ENCODE measurements at regions not wholly inside any gene's neighbourhood (a gene's known extent, or its start where the extent isn't known, plus 50 kb on each side); places are given as distances from the start of the nearest gene placed in this dataset.

DNA sequence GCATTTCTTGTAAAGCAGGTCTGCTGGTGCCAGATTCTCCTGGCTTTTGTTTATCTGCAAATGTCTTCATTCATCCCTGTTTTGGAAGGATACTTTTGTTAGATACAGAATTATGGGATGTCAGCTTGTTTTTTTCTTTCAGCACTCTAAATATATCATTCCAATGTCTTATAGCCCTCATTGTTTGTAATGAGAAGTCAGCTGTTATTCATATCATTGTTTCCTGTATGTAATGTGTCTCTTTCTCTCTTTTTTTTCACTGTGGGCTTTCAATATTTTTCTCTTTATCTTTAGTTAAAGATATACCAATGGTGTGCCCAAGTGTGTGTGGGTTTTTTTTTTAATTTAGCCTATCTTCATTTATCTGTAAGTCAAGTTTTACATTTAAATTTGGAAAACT, 65.6 kb upstream of the DCP1A start:
- peaks cover 3 to 12% of the 10 kb centered on the region in 2 experiments; a peak in 2 of 4 replicates for H3K9me3 ChIP-seq (ENCODE audit: insufficient read depth in 2 of 2, low read depth in 1 of 2, low read length in 1 of 2)
- FAIRE-seq (no peak), DNase-seq (ENCODE audit: low read depth in 1 of 2, low spot score in 2 of 2) (no peak)
- no peak overlapping the region for H3K4me3 ChIP-seq (ENCODE audit: extremely low read depth in 1 of 4, insufficient read depth in 2 of 4, low read depth in 3 of 4, low read length in 4 of 4)
- TF ChIP-seq PHF8 (conservative IDR thresholded peaks at IDR 0.05; ENCODE audit: low read depth, low read length) (no peak), SIN3A (conservative IDR thresholded peaks at IDR 0.05 in 1 of 2, IDR thresholded peaks at IDR 0.05 in 1 of 2; ENCODE audit: low read depth in 1 of 2, low read length in 2 of 2) (no peak), RFX5 (IDR thresholded peaks at IDR 0.05; ENCODE audit: borderline replicate concordance, low read depth, low read length) (no peak), EGR1 (IDR thresholded peaks at IDR 0.05; ENCODE audit: borderline replicate concordance, low read depth, low read length) (no peak), ZNF274 (IDR thresholded peaks at IDR 0.05; ENCODE audit: borderline replicate concordance, extremely low read depth, low read length) (no peak), SRF (IDR thresholded peaks at IDR 0.05; ENCODE audit: low read depth, low read length) (no peak), BRCA1 (IDR thresholded peaks at IDR 0.05; ENCODE audit: low read depth, low read length) (no peak), SP2 (IDR thresholded peaks at IDR 0.05; ENCODE audit: low read length) (no peak), RBBP5 (IDR thresholded peaks at IDR 0.05; ENCODE audit: borderline replicate concordance, low read depth, low read length) (no peak)
- TF ChIP-seq, protein P1, sequence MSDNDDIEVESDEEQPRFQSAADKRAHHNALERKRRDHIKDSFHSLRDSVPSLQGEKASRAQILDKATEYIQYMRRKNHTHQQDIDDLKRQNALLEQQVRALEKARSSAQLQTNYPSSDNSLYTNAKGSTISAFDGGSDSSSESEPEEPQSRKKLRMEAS (IDR thresholded peaks at IDR 0.05), result no peak
- no peaks in the 10 kb centered on the region for H3K36me3 ChIP-seq (ENCODE audit: control insufficient read depth in 2 of 4, insufficient read depth in 4 of 4, low read length in 3 of 4)
- H3K56ac ChIP-seq (replicated peaks; ENCODE audit: insufficient read length, low read depth, low read length), result no peak overlapping the region
- H3K27me3 ChIP-seq (replicated peaks in 1 of 4; ENCODE audit: control insufficient read depth in 3 of 4, extremely low read depth in 1 of 4, insufficient read depth in 3 of 4, low read length in 3 of 4), result no peaks in the 10 kb centered on the region
- no peak overlapping the region for H3K14ac ChIP-seq (ENCODE audit: insufficient read length)
- H2AK5ac ChIP-seq (ENCODE audit: low read depth, low read length), result no peak overlapping the region
- H3K4me2 ChIP-seq (ENCODE audit: insufficient read depth in 1 of 2, low read depth in 2 of 2, low read length in 2 of 2), result no peak overlapping the region
- no peaks in the 10 kb centered on the region for H3K23me2 ChIP-seq (ENCODE audit: low read depth, low read length)
- ChIA-PET CTCF (ENCODE audit: partially characterized antibody) (no interaction called here), POLR2A (ENCODE audit: partially characterized antibody) (no interaction called here)
- H3K9ac ChIP-seq (replicated peaks in 1 of 4; ENCODE audit: extremely low read depth in 1 of 4, low read depth in 3 of 4, low read length in 3 of 4), result no peak overlapping the region
- no peak overlapping the region for H3K23ac ChIP-seq (ENCODE audit: insufficient read length)
- H2BK15ac ChIP-seq (ENCODE audit: low read length), result no peak overlapping the region
- no peak overlapping the region for H2BK5ac ChIP-seq (ENCODE audit: low read depth, low read length)
- no peak overlapping the region for H2BK120ac ChIP-seq (replicated peaks; ENCODE audit: low read depth, low read length)
- H2BK12ac ChIP-seq (ENCODE audit: low read depth, low read length), result no peak overlapping the region
- no peaks in the 10 kb centered on the region for H4K20me1 ChIP-seq (replicated peaks in 1 of 2; ENCODE audit: control insufficient read depth in 1 of 2, insufficient read depth in 2 of 2, low read length in 2 of 2)
- H2AFZ ChIP-seq (ENCODE audit: low read length), result no peak overlapping the region
- no peaks in the 10 kb centered on the region for H3K79me1 ChIP-seq (ENCODE audit: low read depth, low read length)
- H4K5ac ChIP-seq (ENCODE audit: insufficient read length, low read depth, low read length), result no peak overlapping the region
- H3K27ac ChIP-seq (ENCODE audit: low read depth, low read length), result no peak overlapping the region
- no peak overlapping the region for H3K18ac ChIP-seq (ENCODE audit: extremely low read depth, low read length)
- no peak overlapping the region for H4K91ac ChIP-seq (replicated peaks; ENCODE audit: insufficient read length, low read length)
- H3K4me1 ChIP-seq (replicated peaks in 1 of 4; ENCODE audit: control insufficient read depth in 3 of 4, insufficient read depth in 4 of 4, low read length in 3 of 4), result no peaks in the 10 kb centered on the region
- no peak overlapping the region for H2BK20ac ChIP-seq (ENCODE audit: low read length)
- no peaks in the 10 kb centered on the region for H3K79me2 ChIP-seq (ENCODE audit: control insufficient read depth in 1 of 2, insufficient read depth in 2 of 2, low read length in 2 of 2)
- no peak overlapping the region for H4K8ac ChIP-seq (ENCODE audit: extremely low read depth, insufficient read depth, low read length)
- no peak overlapping the region for H3K4ac ChIP-seq (replicated peaks; ENCODE audit: insufficient read length, low read depth, low read length)
